ENCODE measurements at regions not wholly inside any gene's neighbourhood (a gene's known extent, or its start where the extent isn't known, plus 50 kb on each side); places are given as distances from the start of the nearest gene placed in this dataset.
"Not testable (repeated sequence)": the region's sequence is repeated elsewhere in the genome, so short reads cannot be mapped to it uniquely, and the experiment has no call there.

GRCh38 chr2:71958426-71958825, 189.2 kb downstream of the CYP26B1 start:
- not testable (repeated sequence) for DNase-seq (ENCODE audit: low read depth)

DNA sequence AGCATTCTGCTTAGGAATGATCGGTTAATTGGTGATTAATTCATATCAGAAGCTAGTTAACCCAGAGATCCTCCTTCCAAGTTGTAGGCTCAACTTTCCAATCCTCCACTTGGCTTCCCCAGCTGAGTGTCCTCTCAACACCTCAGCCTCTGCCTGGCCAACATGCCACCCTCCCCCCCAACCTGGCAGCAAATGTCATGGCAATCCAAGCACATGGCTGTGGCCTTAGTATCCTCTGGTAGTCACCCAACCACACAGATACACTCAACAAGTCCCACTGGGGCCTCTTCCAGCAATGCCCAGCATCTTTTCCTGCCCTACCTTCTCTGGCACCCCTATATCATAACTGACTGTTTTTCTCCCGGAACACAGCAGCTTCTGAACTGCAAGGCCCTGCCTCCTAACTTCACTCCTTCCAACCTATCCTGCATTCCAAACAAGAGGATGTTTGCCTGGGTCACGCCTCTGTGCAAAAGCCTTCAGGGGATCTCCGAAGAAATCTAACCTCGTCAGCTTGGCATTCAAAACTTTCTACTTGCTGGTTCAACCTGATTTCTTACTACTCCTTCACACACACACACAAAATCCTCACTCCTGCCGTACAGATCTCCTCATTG, 195.0 kb downstream of the CYP26B1 start:
- no peak for DNase-seq (ENCODE audit: low read depth)

- DNase-seq (ENCODE audit: low read depth), result no peak
Observed at GRCh38 chr2:71951718-71952404, 195.8 kb downstream of the CYP26B1 start.

- no peak for DNase-seq (ENCODE audit: low read depth)
Observed at GRCh38 chr2:71951083-71951468, 196.6 kb downstream of the CYP26B1 start.

DNA sequence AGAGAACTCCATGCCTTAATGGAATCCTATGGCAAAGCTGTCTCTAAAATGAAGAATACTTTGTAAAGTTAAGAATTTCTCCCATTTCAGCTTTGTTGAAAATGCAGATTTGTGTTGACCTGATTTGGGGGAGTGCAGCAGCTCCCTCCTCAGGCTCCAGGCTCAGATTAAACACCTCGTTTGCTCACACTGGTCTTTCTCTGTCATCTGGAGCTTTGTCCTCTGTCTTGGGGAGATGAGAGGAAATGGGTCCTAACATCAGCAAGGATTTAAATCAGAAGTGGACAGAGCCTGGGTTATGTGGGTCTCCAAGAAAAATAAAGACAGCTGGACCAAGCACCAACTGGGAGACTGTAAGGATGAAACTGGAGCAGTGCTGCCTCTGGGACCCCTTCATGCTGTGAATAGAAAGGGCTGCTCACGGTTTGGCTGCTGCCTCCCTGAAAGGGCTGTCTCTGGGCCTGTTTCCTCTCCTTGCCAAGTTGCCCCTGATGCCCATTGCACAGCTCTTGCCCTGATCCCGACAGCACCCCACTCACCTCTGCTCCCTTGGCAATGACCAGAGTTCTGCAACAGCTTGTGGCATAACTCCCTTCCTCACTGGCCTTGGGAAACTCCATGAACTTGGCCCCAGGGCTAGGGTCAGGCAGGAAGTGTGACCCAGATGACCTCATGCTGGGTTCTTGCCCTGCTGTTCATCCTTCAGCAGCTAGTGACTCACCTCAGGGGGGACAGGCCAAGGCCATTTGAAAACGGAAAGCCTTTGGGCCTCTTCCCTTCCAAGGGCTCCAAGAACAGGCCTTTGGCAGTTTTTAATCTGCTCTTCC, 197.2 kb downstream of the CYP26B1 start:
- DNase-seq (ENCODE audit: low read depth), result no peak

DNA sequence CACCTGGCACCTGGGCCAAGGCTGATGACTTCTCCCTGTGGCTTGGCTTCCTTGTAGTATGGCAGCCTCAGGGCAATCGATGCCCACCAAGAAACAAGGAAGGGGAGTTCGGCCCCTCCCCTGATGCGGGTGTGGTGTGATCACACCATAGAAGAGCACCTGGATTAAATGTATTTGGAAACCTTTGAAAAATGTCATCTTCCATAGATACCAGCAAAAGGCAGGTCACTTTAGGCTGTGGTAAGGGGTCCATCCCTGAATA, 198.2 kb downstream of the CYP26B1 start:
- DNase-seq (ENCODE audit: low read depth), result no peak

DNA sequence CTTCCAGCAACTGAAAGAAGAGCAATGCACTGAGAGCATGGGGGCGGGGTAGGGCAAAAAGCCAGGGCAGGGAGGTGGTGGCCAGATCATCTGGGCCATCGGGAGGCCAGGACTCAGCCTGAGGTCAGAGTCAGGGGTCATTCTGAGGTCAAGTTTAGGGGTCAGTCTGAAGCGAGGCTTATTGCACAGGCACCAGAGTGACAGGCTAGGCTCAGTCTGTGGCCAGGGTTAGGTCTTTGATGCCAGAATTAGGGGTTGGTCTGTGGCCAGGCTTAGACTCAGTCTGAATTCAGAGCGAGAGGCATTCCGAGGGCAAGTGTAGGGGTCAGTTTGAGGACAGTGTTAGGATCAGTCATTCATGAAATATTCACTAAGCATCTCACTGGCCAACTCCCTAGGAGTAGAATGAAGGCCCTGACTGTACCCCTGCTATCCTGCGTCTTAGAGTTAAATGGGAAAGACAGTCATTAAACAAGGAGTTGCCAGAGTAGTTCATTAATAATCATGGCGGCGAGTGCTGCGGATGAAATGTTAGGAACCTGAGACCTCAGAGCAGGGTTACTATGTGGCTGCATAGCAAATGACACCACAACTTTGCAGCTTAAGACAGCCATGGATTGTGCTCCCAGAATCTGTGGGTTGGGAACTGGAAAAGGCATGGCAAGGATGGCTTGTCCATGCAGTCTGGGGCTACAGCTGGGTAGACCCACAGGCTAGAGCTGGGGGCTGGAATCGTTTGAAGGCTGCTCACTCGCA, 198.7 kb downstream of the CYP26B1 start:
- no peak for DNase-seq (ENCODE audit: low read depth)

- DNase-seq (ENCODE audit: low read depth), result no peak
Observed at GRCh38 chr2:71947809-71948208, 199.9 kb downstream of the CYP26B1 start.

GRCh38 chr2:71945603-71945959, 202.1 kb downstream of the CYP26B1 start:
- DNase-seq (ENCODE audit: low read depth), result no peak

DNA sequence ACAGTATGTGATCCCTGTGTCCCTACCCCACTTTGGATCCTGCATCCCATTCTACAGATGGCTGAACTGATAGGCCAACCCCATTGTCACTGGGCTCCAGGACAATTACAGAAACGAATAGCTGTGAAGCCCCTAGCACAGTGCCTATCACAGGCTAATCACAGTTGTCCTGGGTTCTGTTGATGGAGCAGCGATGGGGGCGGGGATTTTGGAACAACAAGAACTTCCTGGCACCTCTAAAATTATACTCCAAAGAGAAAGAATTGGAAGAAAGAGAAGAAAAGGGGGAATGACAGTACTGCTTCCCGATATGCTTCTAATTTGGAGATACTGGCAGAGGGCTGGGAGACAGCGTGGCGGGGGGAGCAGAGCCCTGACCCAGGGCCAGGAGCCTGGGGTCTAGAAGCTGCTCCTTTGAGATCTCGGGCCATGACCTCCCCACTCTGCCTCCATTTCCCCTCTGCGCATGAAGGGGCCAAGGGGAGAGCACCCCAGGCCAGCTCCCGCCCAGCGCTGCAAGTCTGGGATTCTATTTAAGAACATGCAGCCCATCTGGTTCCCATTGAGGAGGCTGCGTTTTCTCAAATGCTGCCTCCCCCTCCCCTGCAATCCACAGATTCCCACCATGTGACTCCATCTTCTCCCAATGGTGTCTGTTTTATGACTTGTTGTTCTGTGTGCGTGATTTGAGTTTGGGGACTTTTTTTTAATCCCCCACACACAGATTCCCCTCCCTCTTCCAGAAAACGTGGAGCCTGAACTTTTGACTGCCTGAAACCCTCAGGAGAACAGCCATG, 202.7 kb downstream of the CYP26B1 start:
- no peak for DNase-seq (ENCODE audit: low read depth)

DNA sequence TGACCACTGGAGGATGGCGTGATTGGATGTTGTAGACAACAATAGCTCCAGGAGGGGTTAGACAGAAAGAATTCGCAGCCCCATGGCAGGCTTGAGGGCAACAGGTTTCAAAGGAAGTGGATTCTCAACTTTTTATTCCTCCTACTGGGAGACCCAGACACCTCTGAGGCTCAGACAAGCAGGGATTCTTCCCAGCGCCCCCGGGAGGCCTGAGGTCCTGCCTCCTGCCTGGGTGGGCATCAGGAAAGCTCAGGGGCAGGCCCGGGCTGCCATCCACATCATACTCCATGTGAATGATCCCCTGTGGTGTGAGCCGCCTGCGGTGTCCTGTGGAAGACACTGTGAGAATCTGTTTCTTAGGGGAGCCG, 203.5 kb downstream of the CYP26B1 start:
- DNase-seq (ENCODE audit: low read depth), result no peak

- no peak for DNase-seq (ENCODE audit: low read depth)
Observed at GRCh38 chr2:71943238-71944182, 204.2 kb downstream of the CYP26B1 start.

GRCh38 chr2:71941726-71942525, 205.7 kb downstream of the CYP26B1 start:
- no peak for DNase-seq (ENCODE audit: low read depth)

GRCh38 chr2:71940695-71941094, 207.0 kb downstream of the CYP26B1 start:
- no peak for DNase-seq (ENCODE audit: low read depth)

- DNase-seq (ENCODE audit: low read depth), result no peak
Observed at GRCh38 chr2:71939588-71940535, 207.8 kb downstream of the CYP26B1 start.

DNA sequence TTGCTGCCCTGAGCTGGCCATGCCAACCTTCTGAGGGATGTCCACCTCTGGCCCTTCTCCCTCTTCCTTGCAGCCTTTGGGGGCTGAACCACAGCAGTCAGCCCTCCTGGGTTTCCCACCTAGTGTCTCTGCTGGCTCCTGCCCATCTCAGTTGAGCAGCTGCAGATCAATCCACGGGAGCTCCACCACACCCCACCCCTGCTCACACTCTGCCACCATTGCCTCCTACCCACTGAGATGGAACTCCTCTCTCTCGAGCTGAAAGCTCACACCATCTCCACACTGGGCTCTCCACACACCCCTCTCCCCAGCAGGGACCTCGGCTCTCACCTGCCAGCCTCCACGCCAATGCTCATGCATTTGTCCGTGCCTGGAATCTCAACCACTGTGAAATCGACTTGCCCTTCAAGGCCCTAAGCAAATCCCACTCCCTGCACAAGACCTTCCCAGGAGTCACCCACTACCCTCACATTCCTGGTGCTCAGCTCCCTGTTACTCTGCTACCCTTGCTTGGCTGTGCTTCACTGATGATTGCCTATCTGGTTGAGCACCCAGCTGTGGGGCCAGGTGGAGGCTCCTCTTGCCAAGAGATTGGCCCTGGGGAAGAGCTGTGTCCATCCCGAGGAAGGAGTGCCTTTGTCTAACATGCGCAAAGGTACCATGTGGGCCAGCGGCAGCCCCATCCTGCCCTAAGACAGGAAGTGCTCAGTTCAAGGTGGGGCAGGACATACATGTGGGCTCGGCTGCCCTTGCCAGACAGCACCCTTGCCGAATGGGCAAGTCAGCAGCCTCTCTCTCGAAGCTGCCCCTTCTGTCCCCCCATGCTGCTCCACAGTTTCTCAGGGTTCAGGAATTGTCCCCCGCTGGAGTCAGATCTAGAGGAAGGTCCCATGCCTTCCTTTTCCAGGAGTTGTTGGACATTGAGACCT, 208.7 kb downstream of the CYP26B1 start:
- no peak for DNase-seq (ENCODE audit: low read depth)

DNA sequence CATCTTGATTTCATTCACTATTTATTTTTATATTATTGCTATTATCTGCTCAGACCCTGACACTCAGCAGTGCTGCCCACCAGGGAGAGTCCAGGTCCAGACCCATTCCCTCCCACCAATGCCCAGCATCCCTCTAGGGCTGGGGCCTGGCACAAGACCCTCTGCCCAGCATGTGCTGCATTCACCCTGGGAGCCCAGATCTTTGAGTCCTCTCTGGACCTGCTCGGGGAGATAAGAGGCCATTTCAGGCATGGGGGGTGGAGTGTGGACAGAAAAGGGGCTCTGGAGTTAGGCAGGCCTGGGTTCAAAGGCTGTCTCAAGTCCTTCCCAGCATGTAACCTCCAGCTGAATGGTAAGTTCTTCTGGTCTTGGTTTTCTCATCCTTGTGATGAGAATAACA, 209.6 kb downstream of the CYP26B1 start:
- DNase-seq (ENCODE audit: low read depth), result no peak

DNA sequence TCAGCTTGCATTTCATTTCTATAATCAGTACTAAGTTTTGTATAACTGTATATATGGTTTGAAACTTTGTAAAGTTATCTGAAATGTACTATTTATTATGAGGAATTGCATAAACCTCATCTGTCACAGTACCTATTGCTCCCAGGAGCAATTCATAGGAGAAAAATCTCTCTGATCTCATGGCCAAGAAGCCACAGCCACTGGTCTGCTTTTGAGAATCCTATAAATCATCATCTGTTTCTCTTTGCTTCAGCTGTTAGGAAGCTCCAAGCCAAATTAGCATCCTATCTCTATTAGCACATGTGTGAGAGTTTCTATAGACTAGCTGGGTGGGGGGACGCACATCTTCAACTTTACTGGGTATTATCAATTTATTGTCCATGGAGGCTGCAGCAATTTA, 210.3 kb downstream of the CYP26B1 start:
- DNase-seq (ENCODE audit: low read depth), result no peak

All from activated T-cell treated with anti-CD3 and anti-CD28 coated beads for 24 hours (primary cell).